HG02678 (cell line): ENCODE measurements at regions not wholly inside any gene's neighbourhood (a gene's known extent, or its start where the extent isn't known, plus 50 kb on each side); places are given as distances from the start of the nearest gene placed in this dataset.

Experiments used
- ATAC-seq: cut with Tn5 transposase; IDR thresholded peaks from one replicate; pipeline ENCODE4 v1.9.1; 2021; ENCODE audit warnings: mild to moderate bottlenecking, moderate library complexity; ENCODE audit not compliant: unreplicated experiment

DNA sequence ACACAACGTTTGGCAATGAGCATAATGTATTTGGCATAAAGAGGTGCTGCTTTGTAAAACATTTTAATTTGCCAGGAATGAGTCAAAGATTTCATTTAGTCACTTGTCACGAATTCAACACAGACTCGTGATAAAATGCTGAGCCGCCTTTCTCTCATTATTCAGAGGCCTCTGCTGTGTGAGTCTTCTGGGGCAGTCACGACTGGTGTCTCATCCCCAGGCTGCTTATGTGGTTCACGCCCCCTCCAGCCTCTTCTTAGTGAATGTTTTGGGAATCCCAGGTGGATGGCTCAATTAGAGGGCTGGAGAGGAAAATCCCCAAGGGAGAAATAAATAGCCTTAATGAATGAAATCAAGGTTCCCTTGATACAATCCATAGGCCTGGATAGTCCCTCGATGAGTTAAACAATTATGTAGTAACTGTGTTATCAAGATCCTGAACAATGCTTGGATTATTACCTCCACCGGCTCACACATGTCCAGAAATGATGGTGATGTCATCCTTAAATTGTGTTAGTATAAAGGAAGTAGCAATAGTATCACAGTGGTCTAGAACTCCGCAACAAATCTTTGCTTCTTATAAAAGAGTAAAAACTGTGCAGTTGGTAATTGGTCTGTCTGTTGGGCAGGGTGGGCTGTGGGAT lies 192.1 kb upstream of the ADAMTS16 start:
- no peak for ATAC-seq

DNA sequence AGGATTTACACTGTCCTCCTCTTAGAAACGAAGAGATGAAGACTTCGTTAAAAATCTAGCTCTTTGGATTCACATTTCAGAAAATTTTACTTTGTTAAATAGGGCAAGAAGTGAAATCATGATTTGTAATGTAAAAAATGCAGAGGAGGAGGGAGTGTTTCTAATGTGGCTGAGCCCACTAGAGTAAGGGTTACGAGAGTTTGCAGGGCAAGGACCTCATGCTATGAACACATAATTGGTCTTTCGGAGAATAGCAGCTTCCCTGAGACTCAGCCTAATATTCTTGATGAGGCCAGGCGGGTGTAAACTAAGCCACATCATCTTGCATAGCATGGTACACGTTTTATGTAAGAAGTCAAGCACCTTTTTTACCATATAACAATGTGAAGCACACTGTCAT lies 191.0 kb upstream of the ADAMTS16 start:
- ATAC-seq: no peak

DNA sequence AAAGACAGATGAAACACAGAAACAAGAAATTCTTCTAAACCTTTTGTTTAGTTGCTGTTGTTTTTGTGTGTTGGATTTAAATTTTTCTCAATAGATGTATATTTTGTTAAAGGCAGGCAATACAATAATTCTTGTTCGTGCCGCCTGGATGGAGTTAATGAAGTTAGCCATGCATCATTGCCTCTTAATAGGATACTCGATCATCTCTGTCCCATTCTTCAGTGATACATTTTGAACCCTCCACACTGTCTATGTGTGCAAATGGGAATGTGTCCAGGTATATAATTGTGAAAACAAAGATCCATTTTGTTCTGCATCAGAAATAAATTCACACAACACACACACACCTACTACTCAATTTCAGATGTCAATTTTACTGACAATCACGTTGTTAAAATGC lies 186.6 kb upstream of the ADAMTS16 start:
- ATAC-seq: no peak

DNA sequence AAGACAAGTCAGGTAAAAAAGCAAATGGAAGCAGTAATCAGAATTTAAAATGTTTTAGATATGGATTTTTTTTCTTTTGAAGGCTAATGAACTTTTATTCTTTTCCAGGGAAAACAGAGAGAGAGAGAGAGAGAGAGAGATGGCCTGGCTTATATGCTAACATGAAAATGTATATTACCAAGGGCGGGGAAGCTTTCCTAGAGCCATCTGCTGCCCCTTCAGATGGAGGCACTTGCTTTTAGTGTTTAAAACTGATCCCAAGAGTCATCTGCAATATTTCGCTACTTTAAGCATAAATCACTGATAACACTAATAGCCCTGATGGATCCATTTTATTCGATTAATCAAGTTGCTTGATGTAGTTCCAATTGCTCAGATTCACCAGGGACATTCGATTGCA lies 186.1 kb upstream of the ADAMTS16 start:
- ATAC-seq: no peak

DNA sequence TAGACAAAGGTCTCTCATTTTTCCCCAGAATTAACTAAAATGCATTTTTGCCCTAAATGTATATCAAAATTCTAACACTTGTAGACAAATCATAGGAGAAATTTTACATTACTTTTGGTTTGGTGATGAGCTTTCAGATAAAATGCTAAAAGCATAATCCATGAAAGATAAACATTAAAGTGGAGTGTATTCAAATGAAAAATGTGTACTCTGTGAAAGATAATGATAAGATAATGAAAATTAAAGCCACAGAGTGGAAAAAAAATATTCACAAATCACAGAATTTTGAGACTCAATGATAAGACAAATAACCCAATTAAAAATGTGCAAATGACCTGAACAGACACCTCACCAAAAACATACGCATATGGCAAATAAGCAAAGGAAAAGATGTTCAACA lies 176.9 kb upstream of the ADAMTS16 start:
- ATAC-seq: no peak

DNA sequence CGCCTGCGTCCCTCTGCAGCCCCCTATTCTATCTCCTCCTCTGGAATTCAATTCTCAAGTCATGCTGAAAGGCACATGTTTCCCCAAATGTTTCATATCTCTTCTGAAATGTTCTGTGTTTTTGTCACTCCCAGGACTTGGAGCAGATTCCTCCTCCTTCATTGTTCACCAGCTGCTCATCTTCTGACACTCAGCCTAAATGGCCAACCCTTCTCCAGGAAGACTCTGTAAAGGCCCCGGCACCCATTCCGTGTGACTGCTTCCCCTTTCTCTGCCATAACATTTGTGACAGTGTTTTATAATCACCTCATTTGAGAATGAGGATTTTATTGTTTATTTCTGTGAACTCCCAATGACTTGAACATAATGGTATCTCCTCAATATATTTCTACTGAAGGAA lies 170.8 kb upstream of the ADAMTS16 start:
- no peak for ATAC-seq

DNA sequence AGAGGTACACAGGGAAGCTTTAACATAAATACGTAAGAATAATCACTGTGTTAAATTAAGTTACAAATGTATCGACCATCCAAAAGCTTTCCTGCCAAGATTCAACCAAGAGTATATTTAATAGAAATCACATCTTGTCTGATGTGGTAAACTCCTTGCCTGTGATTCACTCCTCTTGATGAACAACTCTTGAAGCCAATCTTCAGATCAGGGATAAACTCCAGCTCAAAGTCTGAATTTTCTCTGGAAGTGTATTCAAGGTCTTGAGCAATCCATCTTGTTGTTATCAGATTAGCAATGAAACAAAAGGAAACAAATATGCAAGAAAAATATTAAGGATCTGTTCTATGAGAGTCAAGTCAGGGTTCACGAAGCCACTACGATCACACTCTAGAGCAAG lies 170.0 kb upstream of the ADAMTS16 start:
- ATAC-seq: no peak

DNA sequence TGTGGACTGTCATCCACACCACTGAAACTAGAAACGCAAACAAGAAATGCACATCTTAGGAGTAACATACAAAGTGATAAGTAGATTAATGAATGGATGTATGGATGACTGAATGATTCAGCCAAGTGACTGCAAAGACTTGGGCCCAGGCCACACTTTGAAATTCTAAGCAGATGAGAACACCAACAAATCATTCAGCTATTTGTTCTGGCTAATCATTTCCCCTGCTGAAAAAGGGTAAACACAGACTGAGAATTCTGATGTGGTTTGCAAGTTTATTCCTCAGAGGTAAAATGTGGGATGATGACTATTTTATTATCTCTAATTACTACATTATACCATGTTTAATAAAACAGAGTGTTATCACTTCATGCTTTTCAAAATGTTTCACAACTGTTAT lies 163.2 kb upstream of the ADAMTS16 start:
- no peak for ATAC-seq

DNA sequence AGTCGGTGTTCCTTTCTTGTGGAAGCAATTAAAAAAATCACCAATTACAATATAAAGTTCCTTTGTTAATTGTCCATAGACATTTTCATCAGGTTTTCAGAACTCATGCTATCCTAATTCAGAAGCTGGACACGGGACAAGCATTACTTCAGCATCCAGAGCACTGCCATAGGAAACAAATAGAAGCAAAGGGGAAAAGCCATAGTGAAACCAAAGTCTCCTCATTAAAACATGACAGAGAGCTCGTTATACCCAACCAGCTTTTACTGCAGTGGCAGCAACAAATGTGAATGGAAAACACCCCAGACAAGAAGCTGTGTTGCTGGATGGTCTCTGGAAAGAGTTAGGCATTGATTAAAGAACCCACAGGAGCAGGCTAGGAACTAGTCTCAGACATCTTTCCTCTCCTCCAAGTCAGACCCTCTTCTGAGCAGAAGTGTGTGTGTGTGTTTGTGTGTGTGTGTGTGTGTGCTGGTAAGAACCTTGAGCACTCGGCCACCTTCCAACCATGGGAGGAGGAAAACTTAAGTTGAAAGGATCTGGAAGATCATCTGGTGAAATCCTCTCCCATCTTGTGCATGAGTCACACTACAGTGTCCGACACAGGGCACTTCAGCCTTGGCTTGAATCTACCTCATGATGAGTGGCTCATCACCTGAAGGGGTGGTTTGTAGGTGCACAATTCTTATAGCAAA lies 162.6 kb upstream of the ADAMTS16 start:
- ATAC-seq: no peak

DNA sequence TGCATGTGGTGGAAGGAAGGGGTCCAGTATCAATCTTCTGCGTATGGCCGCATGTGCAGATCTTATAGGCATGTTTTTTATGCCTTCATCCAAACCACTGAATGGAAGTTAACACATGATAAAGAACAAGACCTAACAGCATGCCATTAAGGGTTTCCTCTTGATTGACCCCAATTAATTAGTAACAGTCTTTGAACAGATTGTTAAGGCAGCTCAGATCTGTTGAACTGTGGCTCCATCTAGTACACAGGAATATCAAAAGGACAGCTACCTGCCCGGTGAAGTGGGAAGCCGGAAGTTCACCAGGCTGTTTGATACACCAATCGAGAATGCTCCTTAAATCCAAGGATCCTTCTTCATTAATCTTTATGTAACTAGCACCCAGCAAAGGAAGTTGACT lies 159.9 kb upstream of the ADAMTS16 start:
- no peak for ATAC-seq

DNA sequence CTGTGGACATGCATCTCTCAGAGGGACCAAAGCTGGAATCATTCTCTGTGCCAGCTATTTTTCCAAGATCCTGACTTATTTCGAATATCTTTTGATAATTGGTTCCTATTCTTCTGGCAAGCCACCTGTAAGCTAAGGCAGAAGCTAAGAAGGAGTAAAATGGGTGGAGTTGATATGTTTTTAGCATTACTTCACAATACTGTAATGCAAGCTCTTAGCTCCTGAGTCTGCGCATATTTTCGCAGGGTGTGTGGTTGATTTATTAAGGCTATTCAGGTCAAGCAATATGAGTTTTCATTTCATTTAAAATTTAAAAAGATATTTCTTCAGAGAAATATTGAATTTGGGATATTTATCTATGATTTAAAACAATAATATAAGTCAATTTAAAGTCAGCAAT lies 158.5 kb upstream of the ADAMTS16 start:
- ATAC-seq: no peak

DNA sequence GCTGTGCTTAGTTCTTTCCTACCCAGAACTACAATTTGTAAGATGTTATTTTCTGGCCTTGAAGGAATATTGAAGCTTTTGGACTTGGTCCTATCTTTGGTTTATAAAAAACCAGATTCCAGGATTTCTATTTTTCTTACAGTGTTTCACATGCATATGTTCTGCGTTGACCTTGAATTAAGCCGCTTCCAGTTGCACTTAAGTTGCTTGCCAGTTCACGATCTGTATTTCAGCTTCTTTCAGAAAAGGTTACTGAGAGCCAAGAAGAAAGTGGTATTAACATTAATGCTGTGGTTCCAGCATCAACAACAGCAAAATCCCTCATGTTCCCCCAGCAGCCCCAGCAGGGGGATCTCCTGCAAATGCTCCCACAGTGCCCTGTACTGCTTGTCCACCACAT lies 156.4 kb upstream of the ADAMTS16 start:
- ATAC-seq: no peak

DNA sequence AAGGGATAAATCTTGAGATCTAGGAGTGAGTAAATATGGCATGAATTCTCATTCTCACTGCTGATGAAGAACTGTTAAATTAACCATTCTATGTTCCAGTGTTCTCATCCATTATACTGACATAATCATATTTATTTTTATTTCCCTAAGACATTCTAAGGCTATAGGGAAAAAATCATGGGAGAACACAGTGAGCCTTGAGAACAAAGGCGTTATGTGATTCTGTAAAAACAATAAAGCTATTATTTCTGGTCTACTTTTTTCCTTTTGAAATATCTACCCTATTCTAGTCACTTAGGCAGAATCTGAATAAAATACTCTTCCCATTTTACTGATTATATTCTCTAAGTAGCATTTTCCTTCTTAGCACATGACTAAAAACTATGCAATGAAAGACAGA lies 155.7 kb upstream of the ADAMTS16 start:
- ATAC-seq: no peak

DNA sequence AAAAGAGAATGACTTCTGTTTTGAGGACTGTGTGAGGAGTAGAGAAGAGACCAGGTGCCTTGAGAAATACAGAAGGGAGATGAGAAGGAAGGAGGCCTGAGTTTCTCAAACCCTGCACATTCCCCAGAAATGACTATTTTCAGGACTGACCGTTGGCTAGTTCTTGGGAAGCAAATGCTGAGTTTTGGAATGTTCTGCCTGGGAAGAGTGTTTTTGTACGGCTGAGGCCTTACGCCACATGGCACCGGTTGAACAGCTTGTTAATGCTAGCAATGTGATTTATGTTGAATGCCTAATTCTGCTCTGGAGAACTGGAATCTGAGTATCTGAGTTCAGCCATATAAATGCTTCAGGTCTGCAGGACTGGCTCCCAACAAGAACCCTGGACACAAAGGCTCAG lies 152.7 kb upstream of the ADAMTS16 start:
- no peak for ATAC-seq

DNA sequence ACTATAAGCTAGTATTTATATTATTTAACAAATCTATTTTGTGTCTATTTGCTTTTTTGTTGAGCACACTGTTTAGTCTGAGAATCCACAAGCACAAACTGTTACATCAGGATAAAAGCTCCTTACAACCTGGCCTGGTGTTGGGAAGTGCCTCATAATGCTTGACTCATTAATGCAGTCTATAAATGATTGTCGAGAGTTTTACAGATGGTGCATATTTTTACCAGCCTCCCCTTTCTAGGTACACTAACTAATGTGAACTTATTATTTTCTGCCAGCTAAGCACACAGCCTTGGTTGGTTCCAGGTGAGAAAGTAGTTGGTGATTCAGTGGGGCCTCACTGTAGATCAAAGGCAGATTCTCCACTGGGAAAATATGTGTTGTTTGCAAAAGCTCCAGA lies 151.0 kb upstream of the ADAMTS16 start:
- ATAC-seq: no peak

DNA sequence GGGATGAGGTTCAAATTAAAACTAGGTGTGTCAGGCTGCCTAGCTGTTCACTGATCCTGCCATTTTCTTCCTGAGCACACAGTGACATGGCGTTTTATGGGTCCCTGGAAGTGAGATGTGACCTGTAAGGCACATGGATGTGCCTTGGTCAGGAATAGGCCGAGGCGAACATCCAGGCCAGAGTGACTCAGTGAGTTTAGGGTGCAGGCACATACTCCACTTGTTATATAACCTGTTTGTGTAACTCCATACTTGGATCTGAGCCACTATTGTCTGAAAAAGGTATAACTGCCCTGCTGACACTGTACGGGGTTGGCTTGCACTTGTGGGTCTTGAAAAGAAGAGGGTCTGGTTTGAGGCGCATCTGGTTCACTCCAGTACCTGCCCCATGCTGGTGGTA lies 150.1 kb upstream of the ADAMTS16 start:
- ATAC-seq: no peak

DNA sequence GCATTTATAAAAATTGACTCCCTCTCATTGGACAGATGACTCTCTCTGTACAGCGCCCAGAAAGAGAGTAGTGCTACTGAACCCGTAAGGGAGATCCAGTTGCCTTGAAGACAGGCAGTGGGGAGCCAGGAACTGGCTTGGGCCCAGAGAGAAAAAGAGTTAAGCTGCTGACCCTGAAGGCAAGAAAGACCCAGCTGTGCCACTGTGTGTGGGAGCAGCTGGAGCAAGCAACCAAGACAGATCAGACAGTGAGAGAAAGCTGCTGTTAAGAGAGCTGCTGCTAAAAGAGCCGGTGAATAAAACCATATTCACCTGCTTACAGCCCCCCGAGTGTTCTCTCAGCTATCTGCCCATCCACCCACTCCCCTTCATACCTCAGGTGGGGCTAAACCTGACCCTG lies 149.7 kb upstream of the ADAMTS16 start:
- no peak for ATAC-seq

DNA sequence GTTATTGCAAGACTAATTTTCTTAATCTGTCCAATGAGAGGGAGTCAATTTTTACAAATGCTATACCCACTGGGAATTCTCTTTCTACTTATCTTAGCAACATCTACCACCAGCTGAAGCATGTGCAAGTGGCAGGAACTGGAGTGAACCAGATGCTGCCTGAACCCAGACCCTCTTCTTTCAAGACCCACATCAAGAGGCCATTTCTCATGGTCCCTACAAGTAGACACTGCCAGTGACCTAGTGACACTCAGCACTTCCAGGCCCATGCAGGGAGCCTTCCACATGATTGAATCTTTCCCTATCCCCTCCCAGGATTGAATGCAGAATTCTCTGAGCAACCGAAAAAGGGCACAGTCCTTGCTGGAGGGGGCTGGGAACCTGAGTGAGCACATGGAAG lies 148.2 kb upstream of the ADAMTS16 start:
- ATAC-seq: no peak

DNA sequence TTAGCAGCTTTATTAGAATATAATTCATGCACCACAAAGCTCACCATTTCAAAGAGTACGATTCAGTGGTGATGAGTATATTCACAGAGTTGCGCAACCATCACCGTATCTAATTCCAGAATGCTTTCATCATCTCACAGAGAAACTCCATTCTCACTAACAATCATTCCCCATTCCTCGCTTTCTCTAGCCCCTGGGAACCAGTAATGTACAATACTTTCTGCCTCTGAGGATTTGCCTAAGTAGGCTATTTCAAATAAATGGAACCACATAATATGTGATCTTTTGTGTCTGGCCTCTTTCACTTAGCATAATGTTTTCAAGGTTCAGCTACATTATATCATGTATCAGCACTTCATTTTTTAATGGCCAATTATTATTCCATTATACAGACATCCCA lies 145.1 kb upstream of the ADAMTS16 start:
- ATAC-seq: no peak

DNA sequence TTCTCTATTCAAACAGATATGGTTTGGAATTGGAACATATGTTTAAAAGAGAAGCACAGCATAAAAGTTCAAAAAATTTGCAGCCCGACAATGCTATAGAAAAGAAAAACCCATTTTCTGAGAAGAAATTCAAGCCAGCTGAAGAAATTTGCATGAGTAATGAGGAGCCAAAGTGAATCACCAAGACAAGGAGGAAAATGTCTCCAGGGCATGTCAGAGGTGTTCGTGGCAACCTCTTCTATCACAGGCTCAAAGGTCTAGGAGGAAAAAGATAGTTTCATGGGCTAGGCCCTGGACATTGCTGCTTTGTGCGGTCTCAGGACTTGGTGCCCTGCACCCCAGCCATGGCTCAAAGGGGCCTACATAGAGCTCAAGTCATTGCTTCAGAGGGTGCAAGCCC lies 134.8 kb upstream of the ADAMTS16 start:
- no peak for ATAC-seq

DNA sequence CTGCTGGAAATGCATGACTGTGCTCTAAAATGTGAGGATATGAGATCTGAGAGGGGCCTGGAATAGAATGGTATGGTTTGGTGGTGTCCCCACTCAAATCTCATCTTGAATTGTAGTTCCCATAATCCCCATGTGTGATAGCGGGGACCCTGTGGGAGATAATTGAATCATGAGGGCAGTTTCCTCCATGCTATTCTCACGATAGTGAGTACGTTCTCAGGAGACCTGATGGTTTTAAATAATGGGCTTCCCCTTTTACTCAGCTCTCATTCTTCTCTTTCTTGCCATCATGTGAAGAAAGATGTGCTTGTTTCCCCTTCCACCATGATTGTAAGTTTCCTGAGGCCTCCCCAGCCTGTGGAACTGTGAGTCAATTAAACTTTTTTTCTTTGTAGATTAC lies 133.6 kb upstream of the ADAMTS16 start:
- no peak for ATAC-seq

DNA sequence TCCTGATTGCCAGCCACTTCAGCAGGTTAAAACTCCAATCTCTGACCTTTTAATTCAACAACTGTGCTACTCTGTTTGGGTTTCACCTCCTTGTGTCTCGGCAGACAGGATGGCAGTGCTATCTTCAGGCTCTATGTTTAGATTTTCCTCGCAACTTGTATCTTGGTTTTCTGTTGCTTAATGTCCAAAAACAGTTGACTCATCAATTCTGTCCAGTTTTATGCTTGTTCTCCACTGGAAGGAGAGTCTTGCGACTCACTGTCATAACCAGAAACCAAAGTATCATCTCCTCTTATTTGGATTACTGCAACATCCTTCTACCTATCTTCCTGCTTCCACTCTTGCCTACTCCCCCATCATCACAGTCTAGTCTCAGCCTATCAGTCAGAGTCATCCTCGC lies 130.9 kb upstream of the ADAMTS16 start:
- ATAC-seq: no peak

DNA sequence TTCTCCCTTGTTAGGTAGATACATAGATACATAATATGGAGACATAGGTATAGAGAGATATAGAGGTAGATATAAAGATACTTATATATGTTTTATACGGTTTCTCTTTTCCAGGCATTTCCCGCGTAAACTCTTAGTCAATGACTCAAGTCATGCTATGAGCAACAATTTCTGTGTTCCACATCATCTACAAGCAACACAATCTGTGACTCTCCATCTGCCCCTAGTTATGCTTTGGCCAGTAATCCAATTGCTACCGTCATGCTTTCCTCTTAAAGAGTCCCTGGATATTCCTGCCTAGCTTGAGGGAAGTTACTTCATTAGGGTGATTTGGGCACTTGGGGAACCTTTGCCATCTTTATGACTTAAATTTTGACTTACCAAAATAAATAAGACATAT lies 129.0 kb upstream of the ADAMTS16 start:
- ATAC-seq: no peak
